ENCODE measurements at regions not wholly inside any gene's neighbourhood (a gene's known extent, or its start where the extent isn't known, plus 50 kb on each side); places are given as distances from the start of the nearest gene placed in this dataset.

GRCh38 chr4:149949381-149949780, 128.9 kb upstream of the DCLK2 start:
- TF ChIP-seq HIVEP1 (CRISPR knock-in tag; IDR thresholded peaks at IDR 0.05): no peak
- TF ChIP-seq ZFP36 (IDR thresholded peaks at IDR 0.05; ENCODE audit: low read depth, low read length, partially characterized antibody): no peak
- no peak for TF ChIP-seq GTF2A2 (tag; IDR thresholded peaks at IDR 0.05)
- no peak for TF ChIP-seq SMARCE1 (IDR thresholded peaks at IDR 0.05)

Measured in K562 (cell line).